ENCODE measurements at regions not wholly inside any gene's neighbourhood (a gene's known extent, or its start where the extent isn't known, plus 50 kb on each side); places are given as distances from the start of the nearest gene placed in this dataset.

GRCh38 chr10:46226900-46227558 is 59.8 kb upstream of the ANTXRL start:
- TF ChIP-seq CTCF (conservative IDR thresholded peaks at IDR 0.05; ENCODE audit: low read length) = no peak
- no peak for TF ChIP-seq EZH2phosphoT487 (IDR thresholded peaks at IDR 0.05; ENCODE audit: borderline replicate concordance)
